ENCODE measurements at regions not wholly inside any gene's neighbourhood (a gene's known extent, or its start where the extent isn't known, plus 50 kb on each side); places are given as distances from the start of the nearest gene placed in this dataset.

DNA sequence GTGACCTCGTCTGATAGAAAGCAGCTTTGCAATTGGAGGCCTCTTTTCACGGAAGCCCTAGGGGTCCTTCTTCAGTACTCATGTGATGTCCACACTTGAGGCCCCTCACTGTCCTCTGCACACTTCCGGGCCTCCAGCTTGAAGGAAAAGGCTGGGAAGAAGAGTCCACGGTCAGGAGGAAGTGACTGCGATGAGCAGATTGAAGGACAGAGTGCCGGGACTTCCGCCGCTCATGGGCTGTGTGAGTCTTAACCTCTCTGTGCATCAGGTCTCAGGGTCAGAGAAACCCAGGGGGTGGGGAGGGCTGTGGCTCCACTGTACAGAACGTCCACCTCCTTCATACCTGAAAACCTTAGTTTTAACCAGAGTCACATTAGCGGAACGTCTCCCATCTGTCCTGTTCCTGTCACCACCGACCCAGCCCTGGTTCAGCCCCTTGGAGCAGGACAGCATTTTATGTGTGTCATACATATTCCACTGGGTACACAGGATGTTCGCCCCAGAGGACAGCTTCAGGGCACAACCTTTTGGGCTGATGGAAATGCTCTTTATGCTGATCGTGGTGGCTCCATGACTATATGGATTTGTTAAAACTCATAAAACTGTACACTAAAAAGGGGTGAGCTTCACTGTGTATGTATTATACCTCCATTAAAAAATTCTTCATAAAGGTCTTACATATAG, 51.0 kb upstream of the SORCS2 start:
- Histone ChIP-seq H3K9me3 (ENCODE audit: low read length) (no peaks in the 10 kb centered on the region), H3K4me1 (ENCODE audit: insufficient read depth, low read length, poor library complexity, severe bottlenecking) (no peaks in the 10 kb centered on the region), H3K27ac (ENCODE audit: low read depth, low read length, poor library complexity, severe bottlenecking) (no peak overlapping the region), H3K79me2 (ENCODE audit: insufficient read depth, low read depth, low read length) (no peaks in the 10 kb centered on the region), H3K9me2 (ENCODE audit: insufficient read depth, low read length) (no peaks in the 10 kb centered on the region), H3K4me2 (ENCODE audit: low read length) (no peak overlapping the region), H2AFZ (ENCODE audit: low read length) (no peak overlapping the region), H4K20me1 (ENCODE audit: insufficient read depth, low read length) (no peaks in the 10 kb centered on the region), H3K36me3 (ENCODE audit: insufficient read depth, low read length) (no peaks in the 10 kb centered on the region), H3K4me3 (ENCODE audit: low read depth, low read length, poor library complexity, severe bottlenecking) (no peak overlapping the region)
- DNase-seq (ENCODE audit: low spot score): no peak
- ChIA-PET CTCF (ENCODE audit: unreplicated experiment) (no interaction called here), POLR2A (interaction anchor here (0.6 kb wide), 1 partner anchor 1224 kb away, joined by 3 read pairs; no protein-coding TSS in a partner anchor)
- intact Hi-C loops (cut with micrococcal nuclease; ENCODE audit: unreplicated experiment): no loop called here
- TF ChIP-seq CTCF (conservative IDR thresholded peaks at IDR 0.05; ENCODE audit: low read length): no peak
- TF ChIP-seq EZH2phosphoT487 (IDR thresholded peaks at IDR 0.05; ENCODE audit: borderline replicate concordance, low read depth, low read length): no peak
- no TSS peak for BruUV-seq (replicated peaks)

- CTCF ChIA-PET (ENCODE audit: unreplicated experiment): no interaction called here
- intact Hi-C loops (cut with micrococcal nuclease; ENCODE audit: unreplicated experiment): no loop called here
- DNase-seq (ENCODE audit: low spot score): no peak
- no TSS peak for BruUV-seq (replicated peaks)
- no peaks in the 10 kb centered on the region for H3K4me1 ChIP-seq (ENCODE audit: insufficient read depth, low read length, poor library complexity, severe bottlenecking)
- H3K36me3 ChIP-seq (ENCODE audit: insufficient read depth, low read length): no peaks in the 10 kb centered on the region
- no peaks in the 10 kb centered on the region for H4K20me1 ChIP-seq (ENCODE audit: insufficient read depth, low read length)
- TF ChIP-seq CTCF (conservative IDR thresholded peaks at IDR 0.05; ENCODE audit: low read length) (no peak), EZH2phosphoT487 (IDR thresholded peaks at IDR 0.05; ENCODE audit: borderline replicate concordance, low read depth, low read length) (no peak)
- H3K79me2 ChIP-seq (ENCODE audit: insufficient read depth, low read depth, low read length): no peaks in the 10 kb centered on the region
- H3K9me3 ChIP-seq (ENCODE audit: low read length): no peaks in the 10 kb centered on the region
- H3K27ac ChIP-seq (ENCODE audit: low read depth, low read length, poor library complexity, severe bottlenecking): no peak overlapping the region
- H3K9me2 ChIP-seq (ENCODE audit: insufficient read depth, low read length): no peaks in the 10 kb centered on the region
- no peak overlapping the region for H2AFZ ChIP-seq (ENCODE audit: low read length)
- H3K4me3 ChIP-seq (ENCODE audit: low read depth, low read length, poor library complexity, severe bottlenecking): no peak overlapping the region
- H3K4me2 ChIP-seq (ENCODE audit: low read length): no peak overlapping the region
- POLR2A ChIA-PET: interaction anchor here (0.6 kb wide), 1 partner anchor 1224 kb away, joined by 3 read pairs; no protein-coding TSS in a partner anchor
Measured at GRCh38 chr4:7140692-7141069, 51.7 kb upstream of the SORCS2 start.

DNA sequence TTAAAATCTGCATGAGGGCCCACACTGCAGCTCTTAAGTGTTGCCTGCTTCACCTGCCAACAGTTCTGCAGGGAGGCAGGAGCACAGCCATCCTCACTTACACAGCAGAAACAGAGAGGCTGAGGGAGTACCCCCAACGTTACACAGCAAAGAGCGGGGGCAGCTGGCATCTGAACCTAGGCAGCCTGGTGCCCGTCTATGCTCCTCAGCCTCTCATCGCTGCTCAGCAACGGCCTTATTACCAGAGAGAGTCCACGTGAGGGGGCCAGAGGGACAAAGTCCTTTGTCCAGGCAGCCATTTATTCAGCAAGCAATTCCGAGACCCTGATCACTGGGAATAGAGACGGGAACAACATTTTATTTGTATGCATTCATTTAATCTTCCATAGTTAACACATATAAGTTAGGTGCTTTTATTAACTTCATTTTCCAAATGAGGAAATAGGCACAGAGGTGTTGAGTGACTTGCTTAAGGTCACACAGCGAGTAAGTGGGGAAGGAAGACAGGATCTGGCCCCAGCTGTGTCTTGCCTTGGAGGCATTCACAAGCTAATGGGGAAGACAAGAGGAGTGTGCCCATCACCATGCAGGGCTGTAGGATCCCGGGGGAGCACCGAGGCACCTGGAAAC, 52.2 kb upstream of the SORCS2 start:
- CTCF ChIA-PET (ENCODE audit: unreplicated experiment): interaction anchor here (0.6 kb wide), 1 partner anchor 950 kb away, joined by 3 read pairs; no protein-coding TSS in a partner anchor
- no peaks in the 10 kb centered on the region for H3K79me2 ChIP-seq (ENCODE audit: insufficient read depth, low read depth, low read length)
- no peak for TF ChIP-seq EZH2phosphoT487 (IDR thresholded peaks at IDR 0.05; ENCODE audit: borderline replicate concordance, low read depth, low read length)
- TF ChIP-seq CTCF (conservative IDR thresholded peaks at IDR 0.05; ENCODE audit: low read length): no peak
- H3K27ac ChIP-seq (ENCODE audit: low read depth, low read length, poor library complexity, severe bottlenecking): no peak overlapping the region
- H3K36me3 ChIP-seq (ENCODE audit: insufficient read depth, low read length): no peaks in the 10 kb centered on the region
- no peaks in the 10 kb centered on the region for H4K20me1 ChIP-seq (ENCODE audit: insufficient read depth, low read length)
- no peak overlapping the region for H3K4me2 ChIP-seq (ENCODE audit: low read length)
- no peak for DNase-seq (ENCODE audit: low spot score)
- H3K4me3 ChIP-seq (ENCODE audit: low read depth, low read length, poor library complexity, severe bottlenecking): no peak overlapping the region
- H3K4me1 ChIP-seq (ENCODE audit: insufficient read depth, low read length, poor library complexity, severe bottlenecking): no peaks in the 10 kb centered on the region
- intact Hi-C loops (cut with micrococcal nuclease; ENCODE audit: unreplicated experiment): no loop called here
- BruUV-seq (replicated peaks): no TSS peak
- POLR2A ChIA-PET: no interaction called here
- no peak overlapping the region for H2AFZ ChIP-seq (ENCODE audit: low read length)
- no peaks in the 10 kb centered on the region for H3K9me3 ChIP-seq (ENCODE audit: low read length)
- H3K9me2 ChIP-seq (ENCODE audit: insufficient read depth, low read length): no peaks in the 10 kb centered on the region
